EH (cell line): ENCODE measurements at regions not wholly inside any gene's neighbourhood (a gene's known extent, or its start where the extent isn't known, plus 50 kb on each side); places are given as distances from the start of the nearest gene placed in this dataset.
"Not testable (repeated sequence)": the region's sequence is repeated elsewhere in the genome, so short reads cannot be mapped to it uniquely, and the experiment has no call there.

Experiments
- DNase-seq: peaks from one replicate; pipeline ENCODE4 v3.0.0-alpha.2; 2015; ENCODE audit warnings: low read depth

DNA sequence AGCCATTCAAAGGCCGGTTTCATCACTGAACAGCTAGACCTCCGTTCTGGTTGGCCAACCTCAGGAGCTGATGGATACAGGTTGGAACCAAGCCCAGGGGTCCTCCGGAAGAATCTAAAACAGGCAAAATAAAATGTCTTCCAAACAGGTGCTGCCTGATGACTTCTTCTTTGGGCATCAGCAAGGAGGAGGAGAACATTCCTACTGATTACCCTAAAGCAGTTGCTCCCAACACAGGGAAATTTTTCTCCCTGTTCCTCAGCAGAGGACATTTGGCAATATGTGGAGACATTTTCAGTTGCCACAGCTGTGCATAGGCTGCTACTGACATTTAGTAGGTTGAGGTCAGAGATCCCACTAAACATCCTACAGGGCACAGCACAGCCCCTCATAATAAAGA lies 319.3 kb upstream of the PPARGC1A start:
- DNase-seq = no peak

DNA sequence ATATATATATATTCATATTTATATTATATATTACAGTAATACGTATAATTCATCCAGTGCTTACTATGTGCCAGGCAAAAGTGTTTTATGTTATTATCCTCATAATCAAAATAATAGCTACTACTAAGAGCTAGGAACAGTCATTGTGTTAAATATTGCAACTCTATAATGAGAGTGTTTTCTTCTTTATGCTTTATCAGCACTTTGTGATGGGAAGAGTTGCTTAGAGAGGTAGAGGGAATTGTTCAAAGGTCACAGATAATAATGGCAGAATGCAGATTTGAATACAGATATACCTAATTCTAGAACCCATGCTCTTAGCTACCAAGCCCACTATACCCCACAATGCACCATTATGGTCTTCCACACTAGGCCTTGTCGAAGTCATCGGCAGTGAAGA lies 318.8 kb upstream of the PPARGC1A start:
- DNase-seq = no peak

DNA sequence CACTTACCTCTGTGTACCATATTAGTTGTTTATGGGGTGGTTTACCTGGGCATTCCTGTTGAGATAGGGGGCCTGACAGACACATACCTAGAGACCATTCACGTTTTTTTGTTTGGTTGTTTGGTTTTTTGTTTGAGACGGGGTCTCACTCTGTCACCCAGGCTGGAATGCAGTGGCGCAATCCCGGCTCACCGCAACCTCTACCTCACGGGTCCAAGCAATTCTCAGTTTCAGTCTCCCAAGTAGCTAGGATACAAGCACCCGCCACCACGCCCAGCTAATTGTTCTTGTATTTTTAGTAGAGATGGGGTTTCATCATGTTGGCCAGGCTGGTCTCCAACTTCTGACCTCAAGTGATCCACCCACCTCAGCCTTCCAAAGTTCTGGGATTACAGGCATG lies 314.9 kb upstream of the PPARGC1A start:
- DNase-seq = not testable (repeated sequence)

DNA sequence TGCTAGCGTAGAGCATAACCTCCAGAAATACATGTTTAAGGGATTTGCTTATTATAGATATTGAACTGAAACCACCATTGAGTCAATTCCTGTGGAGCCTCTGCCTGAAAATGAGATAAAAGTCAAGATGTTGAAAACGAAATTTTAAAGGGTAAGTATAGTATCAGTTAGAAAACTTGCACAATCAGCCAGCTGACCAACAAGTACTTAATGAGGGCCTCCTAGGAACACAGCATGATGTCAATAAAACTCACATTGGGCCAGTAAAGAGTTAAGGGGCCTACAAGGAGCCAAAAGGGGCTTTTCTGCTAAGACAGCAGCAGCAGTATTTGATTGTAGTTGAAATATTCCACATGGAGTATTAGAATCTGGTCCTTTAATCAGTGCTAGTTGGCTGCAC lies 314.1 kb upstream of the PPARGC1A start:
- DNase-seq = no peak

DNA sequence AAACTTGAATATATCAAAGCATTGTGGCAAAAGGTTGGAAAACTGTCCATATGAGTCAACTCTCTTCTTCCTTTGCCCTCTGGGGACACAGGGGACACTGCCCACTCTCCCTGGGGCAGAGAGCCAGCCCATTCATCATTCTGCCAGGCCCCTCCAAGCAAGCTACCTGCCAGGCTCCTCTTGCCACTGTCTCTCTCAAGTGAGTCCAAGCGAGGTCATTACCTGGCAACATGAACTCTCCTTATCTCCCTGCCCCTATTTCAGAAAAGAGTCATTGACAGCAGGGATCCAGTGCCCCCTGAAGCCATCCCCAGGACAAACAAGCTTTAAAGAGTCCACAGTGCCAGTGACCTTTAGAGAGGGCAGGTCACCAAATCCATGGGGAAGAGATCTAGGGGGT lies 312.7 kb upstream of the PPARGC1A start:
- DNase-seq = no peak

DNA sequence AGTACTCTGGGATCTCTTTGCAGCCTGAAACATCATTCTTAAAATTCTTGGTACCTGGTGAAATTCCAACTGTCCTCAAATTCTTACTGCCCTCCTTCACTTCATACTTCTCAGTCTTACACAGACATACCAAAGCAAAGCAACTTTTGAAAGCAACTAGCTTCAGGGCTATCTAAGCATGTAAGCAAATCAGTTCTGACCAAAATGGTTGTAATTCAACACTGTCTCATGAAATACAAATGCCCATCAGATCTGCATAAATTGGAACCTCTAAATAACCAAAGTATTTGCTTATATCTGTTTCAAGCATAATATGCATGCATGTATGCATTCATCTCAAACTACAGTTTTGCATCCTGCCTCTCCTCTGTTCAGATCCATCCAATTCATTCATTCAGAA lies 308.1 kb upstream of the PPARGC1A start:
- DNase-seq = no peak

DNA sequence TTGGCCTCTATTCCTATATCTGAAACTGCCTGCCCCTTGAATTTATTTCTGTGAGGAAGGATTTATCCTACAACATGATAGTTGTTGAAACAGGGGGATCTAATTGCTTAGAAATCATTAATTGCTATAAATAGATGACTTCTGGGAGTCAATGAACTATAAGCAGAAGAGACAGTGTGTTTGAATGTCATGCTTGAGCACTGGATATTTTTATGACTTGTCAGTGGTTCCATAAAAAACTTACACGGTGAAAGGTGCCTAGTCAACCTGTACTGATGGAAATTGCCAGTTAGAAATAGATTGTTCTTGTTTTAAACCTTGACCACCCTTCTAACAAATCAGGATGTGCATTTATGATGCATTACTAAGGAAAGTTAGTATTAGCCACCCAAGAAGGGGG lies 306.9 kb upstream of the PPARGC1A start:
- no peak for DNase-seq

DNA sequence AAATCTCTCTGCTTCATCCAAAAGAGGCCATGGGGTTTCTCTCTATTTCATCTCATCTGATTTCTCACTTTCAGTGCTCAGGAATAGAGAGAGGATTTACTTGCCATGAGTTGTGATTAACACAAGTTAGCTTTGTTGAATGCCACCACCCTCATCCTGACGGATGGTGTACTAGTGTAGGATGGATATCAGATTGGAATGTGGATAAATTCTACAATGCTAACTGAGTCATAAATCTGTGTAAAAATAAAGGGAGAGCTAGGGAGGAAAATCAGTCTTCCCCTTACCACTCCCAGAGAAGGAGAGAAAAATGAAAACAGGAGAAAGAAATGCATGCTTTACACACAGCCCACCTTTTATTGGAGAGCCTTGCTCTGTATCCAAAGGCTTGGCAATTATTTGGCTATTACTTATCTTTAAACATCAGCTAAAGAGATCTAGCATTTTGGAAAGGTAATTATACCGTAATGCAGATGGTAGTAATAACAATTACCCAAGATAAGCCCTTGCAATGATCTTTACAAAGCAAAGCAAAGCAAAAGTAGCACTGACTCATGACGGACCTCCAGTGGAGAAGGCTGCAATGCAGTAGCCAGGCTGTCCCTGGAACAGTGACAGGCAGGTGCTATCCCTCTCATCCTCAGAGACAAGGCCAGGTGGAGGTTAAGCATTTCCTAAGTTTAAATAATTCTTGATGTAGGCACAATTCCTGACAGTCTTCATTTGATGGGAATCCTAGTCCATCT lies 306.3 kb upstream of the PPARGC1A start:
- DNase-seq = no peak

DNA sequence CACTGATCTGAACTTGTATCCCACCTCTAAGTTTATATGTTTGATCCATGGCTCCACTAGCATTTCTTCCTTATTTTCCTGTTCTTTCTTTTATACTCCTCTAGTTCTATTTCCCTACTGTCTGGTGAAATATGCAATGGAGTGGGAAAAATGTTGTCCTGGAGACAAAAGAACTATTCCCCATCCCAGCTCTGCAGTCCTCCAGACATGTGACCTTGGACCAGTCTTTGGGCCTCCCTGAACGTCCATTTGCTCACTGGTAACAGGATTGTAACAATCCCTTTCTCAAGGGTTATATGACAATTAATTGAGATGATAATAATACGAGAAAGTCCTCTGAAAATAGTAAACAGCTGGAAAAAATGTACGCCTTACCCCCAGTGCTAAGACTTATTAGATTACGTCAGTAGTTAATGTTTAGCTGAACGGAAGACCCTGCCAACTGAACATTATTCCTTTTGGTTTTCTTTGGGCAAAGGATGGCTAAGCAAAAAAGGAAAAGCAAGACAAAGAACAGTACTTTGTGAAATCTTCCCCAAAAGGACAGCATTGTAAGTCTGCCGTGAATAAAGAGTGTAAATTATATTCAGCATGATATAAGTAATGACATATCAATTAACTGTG lies 302.3 kb upstream of the PPARGC1A start:
- DNase-seq = no peak

DNA sequence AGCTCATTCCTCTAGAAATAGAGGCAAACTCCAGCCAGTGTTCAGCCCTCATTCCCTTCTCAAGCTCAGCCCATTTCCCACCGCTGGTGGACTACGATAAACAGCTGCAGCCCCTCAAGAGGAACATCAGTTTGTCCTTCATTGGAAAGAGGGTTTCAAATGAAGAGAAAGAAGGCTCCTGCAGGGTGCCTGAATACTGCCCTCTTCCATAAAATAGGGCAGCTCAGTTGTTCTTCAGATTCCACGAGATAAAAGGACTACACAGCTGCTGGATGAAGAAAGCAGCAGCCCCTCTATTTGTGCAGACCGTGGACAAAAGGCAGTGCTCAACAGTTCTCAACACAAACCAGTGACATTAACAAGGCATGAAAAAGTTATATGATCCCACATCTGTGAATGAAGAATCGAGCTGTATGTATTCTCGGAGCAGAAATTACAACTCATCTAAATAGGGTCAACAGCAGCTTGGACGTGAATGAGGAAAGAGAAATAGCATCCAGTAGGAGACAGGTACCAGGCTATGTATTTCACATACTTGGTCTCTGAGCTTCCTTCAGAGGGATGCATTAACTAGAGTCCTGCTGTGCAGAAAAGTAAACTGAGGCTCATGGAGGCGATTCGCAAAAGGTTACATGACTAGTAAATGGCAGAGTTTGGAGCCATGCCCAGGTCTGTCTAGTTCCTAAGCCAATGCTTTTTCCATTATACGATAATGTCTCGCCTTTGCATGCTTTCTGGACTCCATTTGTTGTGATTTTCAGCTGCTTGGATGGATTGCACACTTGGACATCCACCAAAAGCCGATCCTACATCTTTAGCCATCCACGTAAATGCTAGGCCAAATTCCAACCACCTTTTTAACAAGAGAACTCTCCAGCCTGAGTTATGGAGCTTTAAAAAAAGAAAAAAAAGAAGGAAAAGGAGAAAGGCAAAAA lies 301.2 kb upstream of the PPARGC1A start:
- no peak for DNase-seq

DNA sequence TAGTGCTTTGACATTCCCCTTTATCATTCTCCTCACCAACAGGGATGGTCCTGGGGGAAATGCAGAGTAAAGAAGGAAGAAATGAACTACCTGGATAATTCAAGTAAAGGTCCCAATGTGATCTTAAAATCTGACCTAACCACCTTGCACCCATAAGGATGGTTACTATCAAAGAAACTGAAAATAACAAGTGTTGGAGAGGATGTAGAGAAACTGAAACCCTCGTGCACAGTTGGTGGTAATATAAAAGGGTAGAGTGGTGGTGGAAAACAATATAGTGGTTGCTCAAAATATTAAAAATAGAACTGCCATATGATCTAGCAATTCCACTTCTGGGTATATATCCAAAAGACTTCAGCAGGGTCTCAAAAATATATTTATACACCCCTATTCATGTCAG lies 298.6 kb upstream of the PPARGC1A start:
- no peak for DNase-seq

DNA sequence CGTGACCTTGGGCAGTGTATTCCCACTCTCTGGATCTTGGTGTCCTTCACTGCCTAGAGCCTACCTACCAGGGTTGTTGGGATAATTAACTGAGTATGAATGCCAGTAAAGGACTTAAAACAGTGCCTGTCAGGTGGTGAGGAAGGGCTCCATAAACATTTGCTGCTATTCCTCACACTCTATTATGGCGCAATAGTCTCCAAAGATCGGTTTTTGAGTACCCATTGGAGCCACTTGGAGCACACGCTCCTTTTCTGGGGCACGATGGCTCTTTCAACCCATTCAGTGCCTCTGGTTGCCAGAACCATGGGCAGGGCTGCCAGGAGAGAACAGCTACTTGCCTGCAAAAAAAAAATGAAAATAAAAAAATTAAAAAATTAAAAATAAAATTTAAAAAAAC lies 296.6 kb upstream of the PPARGC1A start:
- DNase-seq = no peak

DNA sequence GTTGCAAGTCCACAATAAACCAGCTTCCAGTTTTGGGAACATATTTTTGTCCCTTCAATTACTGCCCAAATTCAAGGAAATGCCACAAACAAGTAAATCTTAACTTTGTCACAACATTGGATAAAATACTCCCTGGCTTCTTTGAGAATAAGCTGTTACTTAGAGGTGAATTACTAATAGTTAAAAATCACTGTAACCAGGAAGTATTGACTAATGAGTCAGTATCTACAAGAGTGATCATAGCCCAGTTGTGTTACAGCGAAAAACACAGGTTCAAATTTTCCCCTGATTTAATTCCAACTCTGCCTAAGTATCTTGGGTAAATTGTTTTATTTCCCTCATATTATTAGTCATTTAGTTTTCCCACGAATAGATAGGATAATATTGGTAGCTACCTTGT lies 291.2 kb upstream of the PPARGC1A start:
- no peak for DNase-seq

DNA sequence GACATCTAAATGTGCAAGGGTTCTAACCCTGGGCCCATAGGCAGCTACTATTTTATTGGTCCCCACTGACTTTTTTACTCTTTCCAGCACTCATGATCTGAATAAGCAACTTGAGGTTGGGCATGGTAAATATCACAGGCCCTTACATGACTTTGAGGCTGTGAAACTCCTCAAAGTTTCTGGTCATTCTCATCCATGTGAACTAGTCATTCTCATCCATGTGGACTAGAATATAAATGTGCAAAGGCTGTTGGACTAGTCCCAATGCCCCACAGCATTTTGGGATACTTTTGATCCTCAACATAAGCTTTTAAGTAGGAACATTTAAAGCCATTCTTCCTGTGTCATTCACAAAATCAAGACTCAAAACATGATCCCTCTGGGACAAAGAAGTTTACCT lies 290.7 kb upstream of the PPARGC1A start:
- no peak for DNase-seq

DNA sequence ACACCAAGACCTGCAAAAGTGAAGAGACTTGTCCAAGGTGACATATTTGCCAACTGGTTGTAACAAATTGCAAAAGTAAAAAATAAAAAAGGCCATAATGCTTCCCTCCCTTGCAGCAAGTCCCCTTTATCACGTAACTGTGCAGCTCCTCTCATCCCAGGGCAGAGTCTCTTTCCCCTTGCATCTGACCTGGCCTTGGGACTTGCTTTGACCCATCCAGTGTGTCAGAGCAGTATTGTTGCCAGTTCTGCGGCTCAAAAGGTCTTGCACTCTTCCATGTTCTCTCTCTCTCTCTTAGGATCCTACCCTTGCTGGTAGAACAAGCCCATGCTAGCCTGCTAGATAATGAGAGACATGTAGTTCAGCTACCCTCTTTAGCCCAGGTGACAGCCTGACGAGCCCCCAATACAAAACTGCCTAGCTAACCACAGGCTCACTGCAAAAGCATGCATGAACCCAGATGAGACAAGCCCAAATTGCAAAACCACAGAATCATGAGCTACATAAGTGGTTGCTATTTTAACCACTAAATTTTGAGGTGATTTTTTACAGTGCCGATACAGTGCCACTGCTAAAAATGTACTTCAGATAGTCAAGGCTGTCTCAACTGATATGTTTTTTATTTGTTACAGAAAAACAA lies 289.5 kb upstream of the PPARGC1A start:
- no peak for DNase-seq

DNA sequence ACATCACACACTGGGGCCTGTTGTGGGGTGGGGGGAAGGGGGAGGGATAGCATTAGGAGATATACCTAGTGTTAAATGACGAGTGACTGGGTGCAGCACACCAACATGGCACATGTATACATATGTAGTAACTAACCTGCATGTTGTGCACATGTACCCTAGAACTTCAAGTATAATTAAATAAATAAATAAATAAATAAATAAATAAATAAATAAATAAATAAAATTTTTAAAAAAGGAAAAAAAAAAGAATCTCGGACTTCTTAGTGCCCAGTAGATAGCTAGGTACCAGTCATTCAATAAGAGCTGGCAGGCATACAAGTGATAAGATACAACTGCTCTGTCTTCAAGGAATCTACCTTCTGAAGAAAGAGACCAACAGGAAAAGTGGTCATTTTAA lies 287.6 kb upstream of the PPARGC1A start:
- DNase-seq = not testable (repeated sequence)

DNA sequence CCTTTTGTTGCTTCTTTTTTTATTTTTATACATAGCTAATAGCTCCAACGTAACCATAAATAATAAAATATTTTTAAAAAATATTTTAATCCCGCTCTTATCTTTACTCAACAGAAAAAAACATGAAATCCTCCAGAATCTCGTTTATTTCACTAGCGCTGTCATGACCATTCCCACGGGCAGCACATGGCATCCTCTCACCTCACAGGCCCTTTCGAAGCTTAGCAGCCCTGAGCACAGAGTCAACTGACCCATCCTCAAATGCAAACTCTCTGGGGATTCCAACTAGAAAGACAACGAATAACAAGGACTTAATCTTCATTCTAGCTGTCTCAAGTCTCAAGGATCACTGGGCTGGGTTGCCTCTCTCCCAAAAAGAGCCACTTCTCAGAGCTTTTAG lies 285.9 kb upstream of the PPARGC1A start:
- DNase-seq = no peak

DNA sequence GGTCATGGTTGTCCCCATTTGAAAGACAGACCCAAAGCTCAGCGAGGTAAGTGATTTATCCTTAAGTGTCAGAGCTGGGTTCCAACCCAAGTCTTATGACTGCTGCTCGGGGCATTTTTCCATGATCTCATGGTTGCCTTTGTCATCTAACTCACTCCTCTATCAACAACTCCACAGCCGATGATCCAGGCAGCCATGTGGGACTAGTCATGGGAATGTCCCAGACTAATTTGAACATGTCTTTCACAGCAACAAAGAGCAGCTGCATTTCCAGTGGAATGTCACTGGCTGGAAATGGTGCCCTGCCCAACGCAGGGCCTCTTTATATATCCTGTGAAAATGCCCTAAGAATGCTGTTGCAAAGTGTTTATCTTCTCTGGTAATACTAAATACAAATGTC lies 284.8 kb upstream of the PPARGC1A start:
- DNase-seq = peak; percentile 18

DNA sequence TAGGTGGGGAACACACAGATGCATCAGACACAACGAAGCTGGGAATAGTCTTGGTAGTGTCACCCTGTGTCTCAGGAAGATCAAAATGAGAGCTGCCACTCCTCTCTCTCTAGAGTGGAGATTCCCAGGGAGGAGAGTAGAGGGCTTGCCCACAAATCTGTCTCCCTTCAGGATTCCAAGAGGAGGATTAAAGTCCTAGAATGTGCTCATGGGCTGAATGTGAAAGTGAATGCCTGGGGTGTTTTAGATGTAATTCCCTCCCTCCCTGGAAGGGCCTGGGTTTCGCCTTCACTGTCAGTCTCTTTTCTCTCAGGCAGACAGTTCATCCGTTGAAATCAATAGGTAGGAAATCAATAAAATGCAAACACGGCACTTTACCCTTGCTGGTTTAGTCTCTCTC lies 282.6 kb upstream of the PPARGC1A start:
- no peak for DNase-seq

DNA sequence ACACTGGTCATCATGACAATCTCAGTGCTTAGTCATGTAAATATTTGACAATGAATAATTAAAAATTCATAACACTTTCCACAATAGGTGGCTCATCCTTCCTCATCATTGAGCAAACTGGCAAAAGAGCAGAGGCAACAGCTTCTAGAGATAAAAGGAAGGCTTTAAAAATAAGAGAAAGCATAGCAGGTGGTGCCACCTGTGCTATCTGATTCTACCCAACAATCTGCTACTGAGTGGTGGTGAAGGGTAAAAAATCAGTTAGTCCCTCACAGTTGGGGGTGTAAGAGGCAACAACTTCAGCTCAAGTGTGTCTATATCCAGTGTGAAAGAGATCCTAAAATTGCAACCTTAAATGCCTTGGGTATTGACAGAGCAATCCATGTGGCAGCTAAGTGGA lies 280.1 kb upstream of the PPARGC1A start:
- DNase-seq = no peak

DNA sequence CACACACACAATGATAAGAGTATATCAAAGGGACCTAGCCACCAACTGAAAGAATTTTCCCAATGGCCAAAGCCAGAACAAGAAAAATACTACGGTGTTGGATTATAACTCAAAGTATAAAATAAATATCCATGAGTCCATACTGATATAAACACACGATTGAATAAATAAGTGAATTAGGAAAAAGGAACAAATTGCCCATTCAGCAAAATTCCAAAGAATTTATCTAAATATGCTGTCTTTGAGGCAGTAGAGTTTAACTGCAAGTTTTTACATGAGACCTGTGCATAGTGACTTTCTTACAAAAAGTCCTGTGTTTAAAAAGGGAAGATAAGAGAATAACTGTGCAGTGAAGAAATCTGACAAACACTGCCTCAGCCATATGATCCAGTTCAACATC lies 278.8 kb upstream of the PPARGC1A start:
- DNase-seq = no peak

DNA sequence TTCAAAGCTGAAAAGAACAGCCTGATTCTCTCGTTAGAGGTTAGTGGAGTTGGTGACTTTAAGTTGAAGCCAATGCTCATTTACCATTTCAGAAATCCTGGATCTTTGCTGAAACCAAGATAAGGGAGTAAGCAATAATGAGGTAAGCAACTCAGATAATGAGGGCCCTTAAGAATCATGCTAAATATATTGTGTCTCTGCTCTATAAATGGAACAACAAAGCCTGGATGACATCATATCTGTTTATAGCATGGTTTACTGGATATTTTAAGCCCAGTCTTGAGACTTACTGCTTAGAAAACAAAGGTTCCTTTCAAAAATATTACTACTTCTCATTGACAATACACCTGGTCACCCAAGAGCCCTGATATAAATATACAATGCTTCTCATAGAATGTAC lies 276.7 kb upstream of the PPARGC1A start:
- DNase-seq = no peak

DNA sequence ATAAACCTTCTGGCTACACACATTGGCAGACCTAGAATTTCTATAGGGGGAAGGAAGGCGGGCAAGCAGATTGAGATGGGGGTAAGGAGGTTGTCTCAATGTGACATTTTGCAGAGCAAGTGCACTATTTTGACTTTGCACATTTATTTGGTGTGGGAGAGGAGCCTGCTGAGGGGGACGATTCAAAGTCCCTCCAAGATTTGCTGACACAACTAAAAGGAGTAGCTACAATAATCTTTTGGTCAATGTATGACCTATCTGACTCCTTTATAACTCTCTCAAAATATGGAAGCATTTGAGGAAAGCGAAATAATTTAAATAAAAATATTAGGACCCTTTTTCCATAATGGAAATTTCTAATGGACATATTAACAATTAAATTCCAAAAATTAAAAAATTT lies 274.9 kb upstream of the PPARGC1A start:
- DNase-seq = no peak
